ENCODE measurements at regions not wholly inside any gene's neighbourhood (a gene's known extent, or its start where the extent isn't known, plus 50 kb on each side); places are given as distances from the start of the nearest gene placed in this dataset.
"Not testable (repeated sequence)": the region's sequence is repeated elsewhere in the genome, so short reads cannot be mapped to it uniquely, and the experiment has no call there.

DNA sequence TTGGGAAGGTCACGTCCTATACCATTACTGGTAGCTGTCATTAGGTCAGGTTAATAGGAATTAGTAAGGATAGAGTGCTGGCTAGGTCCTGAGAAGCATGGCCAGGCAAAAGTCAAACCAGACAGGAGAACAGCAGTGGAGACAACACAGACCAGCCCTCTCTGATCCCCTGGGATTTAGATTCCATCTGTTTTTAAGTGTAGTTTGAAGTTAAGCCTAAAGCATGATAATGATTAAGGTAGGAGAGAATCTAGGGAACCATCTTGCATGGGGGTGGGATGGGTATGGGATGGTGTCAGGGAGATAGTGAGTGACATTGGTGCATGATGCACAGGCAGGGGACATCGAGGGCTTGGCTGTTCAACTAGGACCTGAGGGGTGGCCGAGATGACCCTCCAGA is 96.6 kb downstream of the MYCN start:
- DNase-seq (ENCODE audit: low read depth), result no peak

DNA sequence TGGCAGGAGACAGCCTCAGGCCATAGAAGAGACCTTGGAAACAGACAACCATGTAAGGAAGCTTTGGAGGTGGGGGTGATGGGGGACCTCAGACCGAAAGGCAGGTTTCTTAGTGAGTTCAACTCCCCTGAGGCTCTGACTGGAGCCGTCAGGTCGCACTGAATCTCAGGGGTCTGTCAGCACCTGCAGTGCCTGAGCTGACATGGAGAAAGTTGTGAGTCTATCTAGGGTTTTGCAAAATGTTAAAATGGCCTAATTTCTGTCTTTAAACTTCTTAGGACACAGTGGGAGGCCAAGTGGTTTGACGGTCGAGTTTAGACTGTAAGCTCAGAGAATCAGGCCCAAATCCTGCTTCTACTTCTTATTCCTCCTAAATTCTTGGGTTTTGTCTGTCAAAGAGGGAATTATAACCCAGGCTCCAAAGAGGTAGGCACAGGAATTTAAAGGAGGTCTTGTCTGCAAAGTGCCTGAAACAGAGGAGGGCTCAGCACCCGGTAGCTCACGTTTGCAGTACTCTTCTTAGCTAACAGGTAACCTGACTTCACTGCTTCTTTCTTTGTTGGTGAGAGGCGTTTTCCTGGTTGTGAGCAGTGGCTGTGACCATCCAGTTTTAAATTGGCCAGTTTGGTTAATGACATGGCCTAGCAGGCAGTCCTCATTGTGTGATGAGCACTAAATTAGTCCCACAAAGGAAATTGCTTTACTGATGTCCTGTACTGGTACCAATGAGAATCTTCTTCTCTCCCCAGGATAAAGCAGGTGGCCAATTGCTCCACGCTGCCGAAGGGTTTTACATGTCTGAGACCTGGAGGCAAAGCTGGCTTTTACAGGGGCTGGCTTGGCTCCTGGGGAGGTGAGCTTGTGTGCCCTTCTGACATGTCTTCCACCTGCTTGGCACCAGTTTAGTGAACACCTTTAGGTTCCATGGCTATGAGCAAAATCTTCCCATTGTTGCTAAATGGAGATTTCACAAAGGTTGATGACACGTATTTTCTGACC is 95.7 kb downstream of the MYCN start:
- no peak for DNase-seq (ENCODE audit: low read depth)

DNA sequence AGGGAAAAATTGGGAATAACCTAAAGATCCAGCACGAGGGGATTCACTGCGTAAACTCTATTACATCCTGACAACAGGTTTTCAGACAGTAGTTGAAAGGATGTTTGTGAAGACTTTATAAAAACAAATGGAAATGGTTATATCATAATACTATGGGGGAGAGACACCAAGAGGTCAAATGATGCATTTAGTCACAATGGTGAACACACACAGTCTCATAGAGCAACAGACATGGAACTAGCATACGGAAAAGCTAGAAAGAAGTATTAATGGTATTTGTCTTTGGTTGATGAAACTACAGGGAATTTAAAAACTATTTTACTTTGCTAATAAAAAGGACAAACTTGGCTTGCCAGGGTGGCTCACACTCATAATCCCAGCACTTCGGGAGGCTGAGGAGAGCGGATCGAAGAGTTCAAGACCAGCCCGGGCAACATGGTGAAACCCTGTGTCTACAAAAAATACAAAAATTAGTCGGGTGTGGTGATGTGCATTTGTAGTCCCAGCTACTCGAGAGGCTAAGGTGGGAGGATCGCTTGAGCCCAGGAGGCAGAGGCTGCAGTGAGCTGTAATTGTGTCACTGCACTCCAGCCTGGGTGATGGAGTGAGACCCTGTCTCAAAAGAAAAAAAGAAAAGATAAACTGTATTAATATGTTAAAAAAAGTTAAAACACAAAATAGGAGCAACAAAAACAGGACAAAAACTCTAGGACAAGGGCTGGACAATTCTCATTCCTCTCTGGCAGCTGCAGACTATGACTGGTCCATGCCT is 94.8 kb downstream of the MYCN start:
- no peak for DNase-seq (ENCODE audit: low read depth)

DNA sequence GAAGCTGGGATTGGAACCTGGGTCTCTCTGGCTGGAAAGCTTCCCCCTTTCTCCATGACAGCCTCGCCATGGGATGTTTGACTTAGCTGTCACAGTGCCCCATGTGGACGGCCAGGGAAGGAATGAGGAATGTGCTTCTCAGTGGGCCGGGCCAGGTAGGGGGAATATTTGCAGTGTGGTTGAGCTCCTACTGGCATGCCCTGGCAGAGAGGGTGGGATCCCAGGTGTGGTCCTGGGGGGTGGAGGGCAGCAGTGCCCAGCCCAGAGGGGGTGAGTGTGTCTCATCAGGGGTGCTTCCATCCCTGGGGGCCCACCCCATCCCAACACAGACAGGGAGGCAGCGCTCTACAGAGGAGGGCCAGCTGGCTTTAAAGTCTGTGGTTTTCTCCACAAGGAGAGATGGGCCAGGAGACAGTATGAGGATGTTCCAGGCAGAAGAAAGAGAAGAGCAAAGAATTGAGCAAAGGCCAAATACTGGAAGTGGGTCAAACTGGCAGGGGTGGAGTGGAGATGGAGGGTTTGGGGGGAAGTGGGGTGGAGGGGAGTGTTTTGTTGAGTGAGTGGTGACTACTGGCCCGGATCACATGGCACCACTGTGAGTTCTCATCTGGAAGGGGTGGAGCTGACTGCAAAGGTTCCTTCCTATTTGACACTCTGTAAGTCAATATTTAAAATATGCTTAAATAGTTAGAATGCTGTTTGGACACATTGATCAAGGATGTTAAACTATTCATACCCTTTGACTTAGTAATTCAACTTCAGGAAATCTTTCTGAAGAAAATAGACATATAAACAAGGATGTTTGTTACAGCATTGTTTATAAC is 94.0 kb downstream of the MYCN start:
- no peak for DNase-seq (ENCODE audit: low read depth)

DNA sequence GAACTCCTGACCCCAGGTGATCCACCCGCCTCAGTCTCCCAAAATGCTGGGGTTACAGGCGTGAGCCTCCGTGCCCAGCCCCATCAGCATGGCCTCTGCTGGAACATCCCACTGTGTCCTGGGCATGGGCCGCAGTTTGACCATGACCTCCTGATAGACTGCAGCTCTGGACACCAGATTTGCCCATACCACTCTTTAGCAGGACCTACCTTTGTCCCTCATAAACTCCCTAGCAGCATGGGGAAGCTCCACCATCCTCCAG is 92.6 kb downstream of the MYCN start:
- no peak for DNase-seq (ENCODE audit: low read depth)

DNA sequence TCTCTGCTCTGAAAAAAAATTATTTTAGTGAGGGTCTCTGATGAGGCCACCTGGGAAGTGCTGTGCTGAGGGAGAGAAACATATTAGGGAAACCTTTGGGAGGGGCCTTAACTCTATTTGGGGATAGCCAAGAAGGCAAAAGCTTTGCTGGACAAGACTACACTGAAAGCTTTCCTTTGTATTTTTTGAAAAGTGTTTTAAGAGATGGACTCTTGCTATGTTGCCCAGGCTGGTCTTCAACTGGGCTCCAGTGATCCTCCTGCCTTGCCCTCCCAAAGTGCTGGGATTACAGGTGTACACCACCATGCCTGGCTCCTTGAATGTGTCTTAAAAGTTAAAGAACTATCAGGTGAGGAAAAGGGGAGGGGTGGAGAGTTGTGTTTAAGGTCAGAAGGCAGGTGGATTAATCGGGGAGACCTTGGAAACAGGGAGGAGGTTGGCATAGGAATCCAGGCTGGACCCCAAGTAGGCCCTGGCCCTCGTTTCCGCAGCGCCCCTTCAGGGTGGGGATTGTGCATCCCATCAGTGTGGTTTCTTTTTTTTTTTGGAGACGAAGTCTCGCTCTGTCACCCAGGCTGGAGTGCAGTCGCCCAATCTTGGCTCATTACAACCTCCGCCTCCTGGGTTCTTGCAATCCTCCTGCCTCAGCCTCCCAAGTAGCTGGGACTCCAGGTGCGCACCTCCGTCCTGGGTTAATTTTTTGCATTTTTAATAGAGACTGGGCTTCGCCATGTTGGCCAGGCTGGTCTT is 92.1 kb downstream of the MYCN start:
- DNase-seq (ENCODE audit: low read depth), result no peak

DNA sequence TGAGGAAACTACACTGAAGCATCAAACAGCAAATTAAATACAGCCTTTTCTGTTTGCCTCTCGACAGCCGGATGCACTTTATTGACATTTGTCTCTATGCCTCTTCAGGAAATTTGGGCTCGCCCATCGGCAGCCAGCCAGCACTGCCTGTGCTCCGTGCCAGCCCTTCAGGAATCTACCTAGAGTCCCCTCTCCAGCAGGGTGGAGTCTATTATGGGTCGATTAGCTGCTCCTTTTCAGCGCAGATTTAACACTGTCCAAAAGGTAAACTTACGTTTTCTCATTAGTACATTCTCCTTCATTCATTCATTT is 91.5 kb downstream of the MYCN start:
- DNase-seq (ENCODE audit: low read depth), result no peak

DNA sequence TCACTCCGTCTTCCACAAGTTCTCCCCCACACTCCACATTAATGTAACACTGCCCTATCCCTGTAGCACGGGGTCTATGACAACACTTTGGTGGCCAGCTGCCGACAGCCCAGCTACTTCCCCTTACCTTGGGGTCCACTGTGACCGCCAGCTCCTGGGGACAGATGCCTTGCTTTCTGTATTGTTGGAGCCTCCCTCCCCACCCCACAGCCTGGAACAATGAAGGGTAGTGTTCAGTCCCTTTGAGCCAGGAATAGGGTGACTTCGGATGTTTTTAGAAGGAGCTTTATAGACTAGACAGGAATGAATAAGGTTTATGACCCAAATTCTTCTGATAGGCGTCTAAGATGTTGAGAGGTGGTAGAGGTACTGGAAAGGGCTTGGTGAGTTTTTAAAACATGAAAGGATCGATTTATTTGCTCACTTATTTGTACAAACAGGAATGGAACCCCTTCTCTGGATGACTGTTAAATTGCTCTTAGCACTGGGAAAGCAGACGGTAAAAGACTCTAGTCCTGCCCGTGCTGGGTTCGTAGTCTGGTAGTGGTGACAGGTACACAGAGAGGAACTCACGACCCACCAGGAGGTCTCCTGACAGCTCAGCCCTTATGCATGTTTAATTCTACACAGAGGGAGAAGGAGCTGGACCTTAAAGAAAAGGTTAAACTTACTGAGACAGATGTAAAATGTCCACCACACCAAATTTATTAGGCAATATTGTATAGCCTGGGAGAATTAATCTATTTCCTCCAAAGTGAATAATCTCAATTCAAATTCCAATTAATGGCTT is 90.9 kb downstream of the MYCN start:
- DNase-seq (ENCODE audit: low read depth), result no peak

DNA sequence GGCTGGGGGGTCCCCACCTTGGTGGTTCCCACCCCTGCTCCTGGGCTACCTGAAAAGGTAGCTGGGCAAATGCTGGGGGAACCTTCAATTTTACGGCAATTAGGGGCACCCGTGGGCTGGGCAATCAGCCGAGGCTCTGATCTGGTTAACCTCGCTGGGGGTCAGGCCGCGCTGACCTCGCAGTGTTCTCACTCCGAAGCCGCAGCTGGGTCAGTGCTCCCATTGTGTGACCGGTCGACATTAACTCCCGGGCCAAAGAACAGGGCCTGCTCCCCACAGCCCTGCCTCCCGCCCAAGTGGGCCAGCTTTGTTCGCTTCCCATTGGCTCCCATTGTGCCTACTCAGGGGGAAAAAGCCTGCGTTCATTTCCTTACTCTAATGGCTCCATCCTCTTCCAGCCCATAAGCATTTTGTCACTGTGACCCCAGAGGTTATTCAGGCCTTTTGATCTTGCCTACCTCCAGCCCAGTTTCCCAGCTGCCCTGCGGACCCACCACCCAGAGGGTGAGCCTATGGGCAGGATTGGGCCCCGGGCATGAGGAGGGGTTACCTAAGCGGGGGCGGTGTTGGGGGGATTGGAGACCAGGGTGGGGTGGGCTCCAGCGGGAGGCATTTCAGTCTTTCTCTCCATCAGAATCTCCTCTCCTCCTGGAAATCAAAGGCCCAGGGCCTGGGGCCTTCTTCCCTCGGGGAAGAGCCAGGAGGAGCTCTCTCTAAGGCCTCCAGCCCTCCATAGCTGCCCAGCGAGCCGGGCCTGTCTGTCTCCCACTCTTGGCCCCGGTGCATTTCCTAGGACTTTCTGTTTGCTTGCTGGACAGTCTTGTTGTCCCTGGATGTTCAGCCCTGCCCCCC is 90.1 kb downstream of the MYCN start:
- DNase-seq (ENCODE audit: low read depth), result no peak

DNA sequence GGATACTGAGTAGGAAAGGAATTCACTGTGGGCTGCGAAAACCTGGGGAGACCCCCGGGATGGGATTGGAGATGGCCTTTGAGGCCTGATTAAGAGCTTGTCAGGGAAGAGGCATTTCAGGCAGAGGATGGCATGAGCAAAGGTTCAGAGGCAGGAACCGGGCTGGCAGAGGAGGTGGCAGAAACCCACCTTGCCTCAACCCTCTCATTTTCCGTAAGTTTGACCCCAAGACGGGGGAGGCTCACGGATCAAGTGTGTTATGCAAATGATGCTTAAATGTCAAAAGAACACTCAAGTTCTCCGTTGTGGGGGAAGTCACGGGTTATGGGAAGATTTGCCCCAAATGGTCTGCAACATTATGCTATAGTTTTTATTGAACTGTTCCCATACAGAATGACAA is 88.3 kb downstream of the MYCN start:
- DNase-seq (ENCODE audit: low read depth), result no peak

DNA sequence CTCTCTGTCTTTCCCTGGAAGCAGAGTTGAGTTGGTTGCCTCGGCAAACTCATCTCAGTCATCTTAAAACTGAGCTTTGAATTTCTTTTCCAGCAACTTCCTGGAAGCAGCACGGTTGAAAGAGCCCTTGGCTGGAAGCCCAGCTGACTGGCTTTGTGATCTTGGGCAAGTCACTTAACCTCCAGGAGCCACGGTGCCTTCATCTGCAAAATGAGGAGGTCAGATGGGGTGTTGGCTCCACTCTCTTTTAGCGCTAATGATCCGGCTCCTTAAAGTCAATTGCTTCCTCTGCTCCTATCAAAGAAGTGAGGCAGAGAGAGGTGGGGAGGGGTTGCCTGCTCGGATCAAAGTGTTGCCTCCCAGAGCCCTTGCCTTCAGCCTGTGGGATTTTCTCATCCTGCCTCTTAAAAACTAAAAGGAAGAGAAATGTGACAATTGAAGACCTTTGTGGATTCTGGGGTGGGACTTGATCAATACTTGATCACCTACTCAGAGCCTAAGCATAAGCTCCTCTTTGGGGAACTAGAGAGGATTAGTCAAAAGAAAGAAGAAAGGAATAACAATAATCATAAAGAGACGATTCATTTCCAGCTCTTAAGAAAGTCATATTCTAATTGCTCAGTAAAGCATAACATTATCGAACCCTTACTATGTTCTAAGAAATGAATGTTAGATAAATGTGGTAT is 86.6 kb downstream of the MYCN start:
- no peak for DNase-seq (ENCODE audit: low read depth)

DNA sequence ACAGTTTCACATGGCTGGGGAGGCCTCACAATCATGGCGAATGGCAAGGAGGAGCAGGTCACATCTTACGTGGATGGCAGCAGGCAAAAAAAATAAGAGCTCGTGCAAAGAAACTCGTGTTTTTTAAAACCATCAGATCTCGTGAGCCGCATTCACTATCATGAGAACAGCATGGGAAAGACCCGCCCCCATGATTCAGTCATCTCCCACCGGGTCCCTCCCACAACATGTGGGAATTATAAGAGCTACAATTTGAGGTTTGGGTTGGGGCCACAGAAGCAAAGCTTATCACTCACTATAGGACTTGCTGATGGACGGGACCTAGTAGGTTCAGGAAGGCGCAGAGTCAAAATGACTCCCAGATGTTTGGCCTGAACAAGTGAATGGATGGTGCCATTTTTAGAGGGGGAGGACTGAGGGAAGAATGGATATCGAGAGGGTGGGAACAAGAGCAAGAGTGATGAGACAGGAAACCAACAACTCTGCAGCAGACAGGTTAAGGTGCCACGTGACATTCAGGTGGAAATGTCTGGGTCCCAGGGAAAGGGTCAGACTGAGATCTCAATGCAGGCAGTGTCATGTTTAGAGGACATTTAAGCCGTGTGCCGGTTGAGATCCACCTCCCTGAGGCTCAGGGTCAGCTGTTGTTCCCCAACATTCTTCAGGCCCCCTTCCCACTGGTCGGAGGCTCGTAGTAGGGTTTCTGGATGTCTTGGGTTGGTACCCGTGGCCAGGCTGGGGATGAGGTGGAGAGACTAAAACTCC is 85.7 kb downstream of the MYCN start:
- no peak for DNase-seq (ENCODE audit: low read depth)

DNA sequence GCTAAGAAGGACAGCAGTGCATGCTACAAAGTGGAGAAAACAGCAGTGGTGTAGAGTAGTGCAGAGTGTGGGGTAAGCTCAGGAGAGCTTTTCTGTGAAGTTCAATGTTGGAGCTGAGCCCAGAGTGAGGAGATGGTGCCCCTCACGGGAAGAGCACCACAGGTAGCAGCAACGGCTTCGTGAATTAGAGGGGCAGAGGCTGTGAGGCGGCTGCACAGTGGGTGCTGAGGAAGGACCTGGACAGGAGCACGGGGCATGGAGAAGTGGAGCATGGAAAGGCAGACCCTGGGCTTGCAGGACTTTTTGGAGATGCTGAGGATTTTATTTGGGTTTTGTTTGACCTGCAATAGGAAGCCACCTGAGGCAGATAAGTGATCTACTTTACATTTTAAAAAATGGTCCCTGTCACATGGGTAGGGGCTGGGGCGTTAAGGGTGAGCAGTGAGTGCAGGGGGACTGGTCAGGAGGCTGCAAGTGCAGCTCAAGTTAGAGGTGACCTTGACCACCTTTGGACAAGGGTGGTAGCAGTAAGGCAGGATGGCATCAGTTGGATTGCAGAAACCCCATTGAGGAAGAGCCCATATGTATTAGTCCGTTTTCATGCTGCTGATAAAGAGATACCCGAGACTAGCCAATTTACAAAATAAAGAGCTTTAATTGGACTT is 85.0 kb downstream of the MYCN start:
- DNase-seq (ENCODE audit: low read depth), result no peak

DNA sequence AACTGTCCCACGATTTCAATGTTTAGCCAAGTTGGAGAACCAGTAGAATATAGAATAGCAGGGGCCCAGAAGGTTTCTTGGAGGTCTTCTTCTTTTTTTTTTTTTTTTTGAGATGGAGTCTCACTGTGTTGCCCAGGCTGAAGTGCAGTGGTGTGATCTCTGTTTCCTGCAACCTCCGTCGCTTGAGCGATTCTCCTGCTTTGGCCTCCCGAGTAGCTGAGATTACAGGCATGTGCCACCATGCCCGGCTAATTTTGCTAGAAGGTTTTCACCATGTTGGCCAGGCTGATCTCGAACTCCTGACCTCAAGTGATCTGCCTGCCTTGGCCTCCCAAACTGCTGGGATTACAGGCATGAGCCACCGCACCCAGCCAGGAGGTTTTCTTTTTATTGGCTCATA is 84.3 kb downstream of the MYCN start:
- not testable (repeated sequence) for DNase-seq (ENCODE audit: low read depth)

DNA sequence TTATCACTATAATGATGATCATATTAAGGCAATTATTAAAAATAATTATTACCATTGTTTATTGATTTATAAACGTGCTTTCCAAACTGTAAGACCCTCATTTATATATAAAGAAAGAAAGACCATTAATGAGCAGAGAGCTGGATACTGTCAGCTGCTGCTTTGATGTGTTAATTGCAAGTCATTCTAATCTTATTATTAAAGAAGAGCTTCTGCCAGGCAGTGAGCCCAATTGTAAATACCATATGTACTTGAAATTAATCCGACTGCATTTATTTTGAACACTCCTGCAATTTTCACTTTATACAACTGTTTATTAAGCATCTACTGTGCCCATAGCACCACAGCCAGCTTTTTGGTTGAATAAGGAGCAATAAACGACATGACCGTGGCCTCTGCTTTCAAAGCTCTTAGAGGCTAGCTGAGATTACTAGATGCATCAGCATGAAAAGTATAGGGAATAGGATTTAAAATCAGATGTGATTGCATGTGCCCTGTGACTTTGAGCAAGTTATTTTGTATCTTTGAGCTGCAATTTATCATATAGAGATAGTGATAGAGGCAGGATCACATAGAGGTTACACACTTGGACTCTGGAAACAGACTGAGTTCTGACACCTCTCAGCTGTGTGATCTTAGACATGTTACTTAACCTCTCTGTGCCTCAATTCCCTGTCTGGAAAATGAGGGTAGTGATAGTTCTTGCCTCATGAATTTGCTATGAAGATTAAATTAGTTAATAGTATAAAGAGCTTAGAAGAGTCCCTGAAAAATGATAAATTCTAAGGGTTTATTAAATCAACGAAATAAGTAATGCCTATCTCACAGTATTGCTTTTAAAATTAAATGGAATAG is 83.4 kb downstream of the MYCN start:
- no peak for DNase-seq (ENCODE audit: low read depth)

DNA sequence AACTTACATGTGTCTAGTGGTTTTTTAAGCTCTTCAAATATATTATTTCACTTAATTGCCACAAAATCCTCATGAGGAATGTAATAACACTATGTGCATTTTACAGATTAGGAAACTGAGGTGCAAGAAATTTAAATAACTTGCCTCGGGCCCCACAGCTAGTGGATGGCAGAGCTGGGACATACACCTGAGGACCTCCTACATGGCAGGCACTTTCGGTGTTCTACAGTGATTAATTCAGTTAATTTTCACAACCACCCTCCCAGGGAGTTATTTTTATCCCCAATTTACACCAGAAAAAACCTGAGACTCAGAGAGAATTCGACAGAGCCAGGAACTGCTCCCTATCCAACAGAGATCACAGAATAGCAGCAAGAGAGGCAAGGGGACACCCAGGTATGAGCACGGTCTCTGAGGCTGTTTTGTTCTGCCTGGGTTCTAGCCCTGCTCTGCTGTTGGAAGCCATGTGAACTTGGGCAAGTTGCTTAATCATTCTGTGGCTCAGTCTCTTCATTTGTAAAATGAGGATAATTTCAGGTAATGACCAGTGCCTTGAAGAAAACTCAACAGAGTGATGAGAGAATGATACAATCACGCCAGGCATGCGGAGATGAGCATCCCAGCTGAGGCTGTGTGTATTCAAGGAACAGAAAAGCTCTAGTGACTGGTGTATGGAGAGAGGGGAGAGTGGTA is 82.3 kb downstream of the MYCN start:
- no peak for DNase-seq (ENCODE audit: low read depth)

All from activated T-helper 9 cell treated with anti-CD3 and anti-CD28 coated beads, Interleukin-2, amount 50 U/mL, for 16 hours (primary cell).